ENCODE measurements at regions not wholly inside any gene's neighbourhood (a gene's known extent, or its start where the extent isn't known, plus 50 kb on each side); places are given as distances from the start of the nearest gene placed in this dataset.
"Not testable (repeated sequence)": the region's sequence is repeated elsewhere in the genome, so short reads cannot be mapped to it uniquely, and the experiment has no call there.

GRCh38 chr2:182477774-182478173 is 50.9 kb upstream of the PDE1A start:
- DNase-seq (ENCODE audit: low read depth), result no peak

- no peak for DNase-seq (ENCODE audit: low read depth)
These were observed 54.8 kb upstream of the PDE1A start for GRCh38 chr2:182481676-182482075.

GRCh38 chr2:182482511-182482910 is 55.7 kb upstream of the PDE1A start:
- peak; percentile 33 for DNase-seq (ENCODE audit: low read depth)

- no peak for DNase-seq (ENCODE audit: low read depth)
These were observed 69.8 kb upstream of the PDE1A start for GRCh38 chr2:182496596-182496995.

GRCh38 chr2:182499706-182500470 is 73.1 kb upstream of the PDE1A start:
- no peak for DNase-seq (ENCODE audit: low read depth)

- DNase-seq (ENCODE audit: low read depth), result peak; percentile 59
These were observed 77.0 kb upstream of the PDE1A start for GRCh38 chr2:182503886-182504285.

- DNase-seq (ENCODE audit: low read depth), result peak; percentile 83
These were observed 78.1 kb upstream of the PDE1A start for GRCh38 chr2:182504903-182505302.

GRCh38 chr2:182506606-182507005 is 79.8 kb upstream of the PDE1A start:
- DNase-seq (ENCODE audit: low read depth), result peak; percentile 76

- DNase-seq (ENCODE audit: low read depth), result not testable (repeated sequence)
These were observed 81.7 kb upstream of the PDE1A start for GRCh38 chr2:182508583-182508982.

- DNase-seq (ENCODE audit: low read depth), result no peak
These were observed 82.4 kb upstream of the PDE1A start for GRCh38 chr2:182509216-182509615.

- DNase-seq (ENCODE audit: low read depth), result no peak
These were observed 94.9 kb upstream of the PDE1A start for GRCh38 chr2:182521453-182522404.

- peak; percentile 70 for DNase-seq (ENCODE audit: low read depth)
These were observed 95.6 kb upstream of the PDE1A start for GRCh38 chr2:182522405-182522896.

GRCh38 chr2:182522972-182523473 is 96.2 kb upstream of the PDE1A start:
- no peak for DNase-seq (ENCODE audit: low read depth)

- no peak for DNase-seq (ENCODE audit: low read depth)
These were observed 103.8 kb upstream of the PDE1A start for GRCh38 chr2:182530636-182531035.

GRCh38 chr2:182540252-182540651 is 113.4 kb upstream of the PDE1A start:
- DNase-seq (ENCODE audit: low read depth), result no peak

- no peak for DNase-seq (ENCODE audit: low read depth)
These were observed 114.4 kb upstream of the PDE1A start for GRCh38 chr2:182541268-182541667.

GRCh38 chr2:182542501-182543258 is 115.8 kb upstream of the PDE1A start:
- no peak for DNase-seq (ENCODE audit: low read depth)

- no peak for DNase-seq (ENCODE audit: low read depth)
These were observed 117.1 kb upstream of the PDE1A start for GRCh38 chr2:182543741-182544525.

GRCh38 chr2:182545420-182546167 is 118.8 kb upstream of the PDE1A start:
- DNase-seq (ENCODE audit: low read depth), result no peak

All from EH (cell line).